NOMO-1 treated with DMSO at 0.1 percent for 48 hours (cell line): ENCODE measurements at regions not wholly inside any gene's neighbourhood (a gene's known extent, or its start where the extent isn't known, plus 50 kb on each side); places are given as distances from the start of the nearest gene placed in this dataset.
"Not testable (repeated sequence)": the region's sequence is repeated elsewhere in the genome, so short reads cannot be mapped to it uniquely, and the experiment has no call there.

Source experiments
- DNase-seq: peaks from one replicate; lab custom pipeline; 2025; ENCODE audit not compliant: unreplicated experiment; lab: John Stamatoyannopoulos, UW

DNA sequence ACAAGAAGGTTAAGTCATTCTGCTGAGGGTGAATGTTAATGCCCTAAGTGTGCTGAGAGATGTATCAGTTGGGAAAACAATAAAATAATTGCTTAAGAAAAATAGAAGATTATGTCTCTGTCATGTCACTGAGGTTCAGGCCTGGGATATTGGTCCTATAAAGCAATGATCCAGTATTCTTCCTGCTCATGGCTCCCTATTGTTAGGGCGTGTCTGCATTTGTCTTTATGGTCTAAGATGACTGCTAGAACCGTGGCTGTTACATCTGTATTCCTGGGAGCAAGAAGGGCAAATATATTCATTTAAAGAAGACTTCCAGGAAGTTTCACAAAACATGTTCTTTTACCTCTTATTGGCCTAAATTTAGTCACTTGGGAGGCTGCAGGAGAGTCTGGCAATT lies 125.0 kb downstream of the KCNE4 start:
- no peak for DNase-seq

DNA sequence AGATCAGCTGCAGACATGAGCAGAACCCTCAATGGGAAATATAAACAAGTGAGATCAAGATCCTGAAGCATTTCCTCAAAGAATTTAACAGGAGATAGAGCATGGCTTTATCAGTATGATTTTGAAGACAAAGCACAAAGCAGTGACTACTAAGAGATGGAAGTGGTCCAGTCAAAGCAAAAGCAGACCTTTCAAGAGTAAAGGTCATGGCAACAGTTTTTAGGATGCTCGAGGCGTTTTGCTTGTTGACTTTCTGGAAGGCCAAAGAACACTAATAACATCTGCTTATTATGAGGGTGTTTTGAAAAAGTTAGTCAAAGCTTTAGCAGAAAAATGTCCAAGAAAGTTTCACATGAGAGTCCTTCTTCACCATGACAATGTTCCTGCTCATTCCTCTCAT lies 128.5 kb downstream of the KCNE4 start:
- no peak for DNase-seq

DNA sequence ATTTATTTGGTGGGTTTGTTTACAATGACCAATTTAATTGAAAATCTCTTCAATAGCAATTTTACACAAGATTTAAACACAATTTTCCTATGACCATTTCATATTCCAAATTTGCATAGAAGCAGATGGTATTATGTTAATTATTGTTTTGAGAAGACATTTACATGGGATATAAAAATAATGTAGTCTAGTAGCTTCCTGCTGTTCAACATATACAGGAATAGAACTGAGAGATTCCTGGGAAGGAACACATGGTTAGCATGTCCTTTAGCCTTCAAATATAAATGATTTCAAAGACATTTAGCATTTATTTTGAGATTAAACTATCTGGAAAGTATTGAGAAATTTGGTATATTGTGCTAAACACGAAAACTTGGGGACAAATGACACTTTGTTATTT lies 129.6 kb downstream of the KCNE4 start:
- no peak for DNase-seq

DNA sequence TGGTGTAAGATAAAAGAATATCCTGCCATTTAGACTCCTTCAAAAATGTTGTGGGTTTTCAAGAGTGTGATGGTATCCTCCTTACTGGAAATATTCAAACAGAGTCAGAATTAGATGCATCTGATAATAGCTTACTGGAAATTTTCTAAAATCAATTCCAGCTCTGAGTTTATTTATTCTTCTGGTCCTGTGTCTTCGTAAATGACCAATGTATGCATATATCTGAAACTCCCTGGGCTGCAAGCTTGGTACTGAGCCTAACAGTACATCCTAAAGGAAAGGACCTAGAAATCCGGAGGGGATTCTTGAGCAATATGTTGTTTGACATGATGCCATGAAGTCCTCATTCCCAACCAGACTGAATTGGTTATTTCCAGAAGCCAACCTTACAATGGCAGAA lies 130.4 kb downstream of the KCNE4 start:
- no peak for DNase-seq

DNA sequence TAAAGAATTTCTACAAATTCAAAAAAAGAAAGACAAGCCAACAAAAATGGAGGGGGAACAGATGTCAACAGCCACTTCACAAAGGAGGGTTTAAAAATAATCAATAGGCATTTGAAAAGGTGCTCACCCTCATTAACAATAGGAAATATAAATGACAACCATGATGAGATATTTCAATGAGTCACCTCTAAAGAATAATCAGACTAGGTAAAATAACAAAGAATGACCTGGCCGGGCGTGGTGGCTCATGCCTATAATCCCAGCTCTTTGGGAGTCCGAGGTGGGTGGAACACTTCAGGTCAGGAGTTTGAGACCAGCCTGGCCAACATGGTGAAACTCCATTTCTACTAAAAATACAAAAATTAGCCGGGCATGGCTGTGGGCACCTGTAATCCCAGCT lies 133.6 kb downstream of the KCNE4 start:
- DNase-seq = no peak

DNA sequence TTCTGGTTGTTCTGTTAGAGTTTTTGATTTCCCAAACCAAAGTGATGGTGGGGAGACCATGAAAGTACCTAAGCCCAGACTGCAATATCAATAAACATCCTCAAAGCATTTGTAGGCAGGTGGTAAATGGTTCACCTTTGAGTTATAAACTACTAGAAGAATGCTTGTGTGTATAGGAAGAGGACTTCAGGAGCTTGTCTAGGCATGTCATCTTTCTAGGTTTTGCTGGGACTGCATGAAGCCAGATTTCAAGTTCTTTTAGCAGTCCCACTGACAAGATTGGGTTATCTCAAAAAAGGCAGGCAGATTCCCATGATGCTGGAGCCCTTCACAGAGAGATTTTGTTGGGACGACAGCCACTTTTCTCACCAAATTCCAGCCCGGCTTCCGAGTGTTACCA lies 135.3 kb downstream of the KCNE4 start:
- no peak for DNase-seq

DNA sequence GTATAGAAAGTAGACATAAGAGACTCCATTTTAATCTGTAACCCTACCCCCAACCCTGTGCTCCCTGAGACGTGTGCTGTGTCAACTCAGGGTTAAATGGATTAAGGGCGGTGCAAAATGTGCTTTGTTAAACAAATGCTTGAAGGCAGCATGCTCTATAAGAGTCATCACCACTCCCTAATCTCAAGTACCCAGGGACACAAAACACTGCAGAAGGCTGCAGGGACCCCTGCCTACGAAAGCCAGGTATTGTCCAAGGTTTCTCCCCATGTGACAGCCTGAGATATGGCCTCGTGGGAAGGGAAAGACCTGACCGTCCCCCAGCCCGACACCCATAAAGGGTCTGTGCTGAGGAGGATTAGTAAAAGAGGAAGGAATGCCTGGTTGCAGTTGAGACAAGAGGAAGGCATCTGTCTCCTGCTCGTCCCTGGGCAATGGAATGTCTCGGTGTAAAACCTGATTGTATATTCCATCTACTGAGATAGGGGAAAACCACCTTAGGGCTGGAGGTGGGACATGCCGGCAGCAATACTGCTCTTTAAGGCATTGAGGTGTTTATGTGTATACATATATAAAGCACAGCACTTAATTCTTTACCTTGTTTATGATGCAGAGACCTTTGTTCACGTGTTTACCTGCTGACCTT lies 138.7 kb downstream of the KCNE4 start:
- not testable (repeated sequence) for DNase-seq

DNA sequence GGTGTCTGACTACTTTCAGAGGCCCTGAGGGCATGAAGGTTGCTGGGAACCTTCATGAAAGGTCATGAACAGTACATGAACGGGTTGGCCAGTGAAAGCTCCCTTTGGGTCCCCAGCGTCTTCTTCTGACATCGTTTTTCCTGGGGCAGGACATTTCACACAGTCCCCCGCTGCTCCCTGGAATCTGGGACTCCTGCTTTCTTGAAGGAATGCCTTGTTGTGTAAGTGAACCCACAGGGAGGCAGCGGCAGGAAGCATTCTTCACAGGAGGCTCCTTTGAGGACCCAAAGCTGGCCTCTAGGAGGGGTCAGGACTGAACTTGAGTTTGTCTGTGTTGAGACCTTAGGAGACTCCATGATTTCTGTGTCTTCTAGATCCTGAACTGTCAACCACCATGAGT lies 144.3 kb downstream of the KCNE4 start:
- DNase-seq = no peak

DNA sequence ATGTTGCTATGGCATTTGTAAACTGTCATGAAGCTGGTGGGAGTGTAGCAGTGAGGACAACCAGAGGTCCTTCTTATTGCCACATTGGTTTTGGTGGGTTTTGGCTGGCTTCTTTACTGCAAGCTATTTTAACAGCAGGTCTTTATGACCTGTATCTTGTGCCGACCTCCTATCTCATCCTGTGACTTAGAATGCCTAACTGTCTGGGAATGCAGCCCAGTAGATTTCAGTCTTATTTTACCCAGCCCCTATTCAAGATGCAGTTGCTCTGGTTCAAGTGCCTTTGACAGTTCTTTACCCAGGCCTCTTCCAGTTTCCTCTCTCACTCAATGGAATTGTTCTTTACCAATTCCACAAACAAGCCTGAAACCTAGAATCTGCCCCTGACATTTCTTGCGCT lies 145.1 kb downstream of the KCNE4 start:
- DNase-seq = no peak

DNA sequence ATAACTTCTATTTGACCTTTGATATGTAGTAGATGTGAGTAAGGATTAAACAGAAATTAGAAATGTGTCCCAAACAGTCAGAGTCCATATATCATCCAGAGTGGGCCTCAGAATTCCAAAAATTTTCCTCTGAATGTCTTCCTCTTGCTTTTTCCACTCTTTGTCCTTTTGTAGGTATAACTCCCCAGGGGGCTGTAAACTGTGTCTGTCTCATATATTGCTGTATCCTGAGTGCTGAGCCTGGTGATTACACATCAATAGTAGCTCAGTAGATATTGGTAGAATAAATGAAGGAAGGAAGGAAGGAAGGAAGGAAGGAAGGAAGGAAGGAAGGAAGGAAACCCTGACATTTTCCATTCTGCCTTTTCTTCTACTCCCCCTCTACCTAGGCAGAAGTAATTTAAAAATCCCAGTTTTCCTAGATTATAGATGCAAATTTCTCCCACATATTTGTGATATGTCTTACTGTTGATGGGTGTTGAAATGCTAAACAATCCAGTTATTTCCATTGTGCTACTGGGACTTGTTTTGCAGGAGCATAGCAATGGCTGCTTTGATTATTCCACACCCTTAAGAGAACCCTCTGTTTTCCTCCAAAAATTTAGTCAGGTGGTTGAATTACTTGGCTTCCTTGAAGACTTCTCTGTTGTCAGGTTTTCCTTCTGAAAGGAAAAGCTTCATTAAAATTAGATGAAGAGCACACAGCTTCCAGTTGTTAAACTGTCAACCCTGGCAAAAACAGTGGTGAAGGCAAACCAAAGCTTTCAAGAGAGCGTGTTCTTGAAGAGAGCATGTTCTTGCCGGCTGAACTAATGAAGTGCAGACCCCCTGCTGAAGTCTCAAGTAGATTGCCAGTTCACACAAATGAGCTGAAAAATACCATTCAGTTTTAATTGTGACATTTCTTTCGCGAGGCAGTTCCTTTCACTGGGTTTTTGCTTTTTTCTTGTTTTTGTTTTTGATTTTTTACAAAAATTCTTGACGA lies 147.8 kb downstream of the KCNE4 start:
- DNase-seq = no peak

DNA sequence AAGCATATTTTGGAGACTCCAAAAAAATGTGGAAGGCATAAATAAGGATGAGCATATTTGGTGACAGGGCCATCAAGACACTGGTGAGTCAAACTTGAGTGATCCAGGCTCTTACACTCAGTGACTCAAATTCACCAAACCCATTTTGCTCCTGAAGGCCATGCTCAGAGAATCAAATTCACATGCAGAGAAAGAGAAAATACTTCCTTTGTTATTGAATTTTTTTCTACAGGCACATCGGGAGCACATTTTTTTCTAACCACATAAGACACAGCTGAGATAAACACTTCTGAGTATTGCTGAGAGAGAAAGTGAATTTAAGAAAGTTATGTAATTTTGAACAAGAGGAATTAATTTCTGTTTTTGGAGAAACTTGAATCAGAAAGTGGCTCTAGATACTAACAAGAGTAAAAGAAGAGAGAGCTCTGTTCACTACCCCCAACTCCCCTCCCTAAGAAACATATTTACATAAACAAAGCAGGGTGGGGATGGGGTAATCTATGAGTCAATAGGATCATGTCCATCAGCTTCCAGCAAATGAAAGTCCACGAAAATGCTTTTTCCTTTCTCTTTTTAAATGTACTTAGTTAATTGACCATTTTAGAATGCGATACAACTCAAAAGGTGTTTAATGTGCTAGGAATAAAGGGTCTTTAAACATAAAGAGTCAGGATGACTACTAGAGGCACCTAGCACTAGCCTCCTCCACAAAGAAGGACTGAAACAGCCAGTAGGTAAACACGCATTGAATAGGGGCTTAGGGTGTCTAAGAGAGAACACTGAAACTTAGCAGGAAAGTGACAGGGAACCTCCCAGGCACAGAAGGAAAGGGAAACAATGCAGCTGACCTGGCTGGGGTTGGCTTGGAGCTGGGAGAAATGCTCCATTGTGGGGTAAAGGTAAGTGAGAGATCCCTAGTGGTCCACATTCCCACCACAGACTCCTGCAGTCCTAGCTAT lies 152.3 kb downstream of the KCNE4 start:
- DNase-seq = no peak

DNA sequence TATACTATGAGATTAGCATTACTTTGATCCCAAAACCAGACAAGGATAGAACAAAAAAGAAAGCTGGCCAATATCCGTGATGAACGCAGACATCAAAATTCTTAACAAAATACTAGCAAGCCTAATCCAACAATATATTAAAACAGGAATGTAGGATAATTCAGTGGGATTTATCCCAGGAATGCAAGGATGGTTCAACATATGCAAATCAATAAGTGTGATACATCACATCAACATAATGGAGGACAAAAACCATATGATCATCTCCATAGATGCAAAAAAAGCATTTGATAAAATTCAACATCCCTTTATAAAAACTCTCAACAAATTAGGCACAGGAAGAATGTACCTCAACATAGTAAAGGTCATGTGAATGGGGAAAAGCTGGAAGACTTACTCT lies 158.5 kb downstream of the KCNE4 start:
- DNase-seq = no peak

DNA sequence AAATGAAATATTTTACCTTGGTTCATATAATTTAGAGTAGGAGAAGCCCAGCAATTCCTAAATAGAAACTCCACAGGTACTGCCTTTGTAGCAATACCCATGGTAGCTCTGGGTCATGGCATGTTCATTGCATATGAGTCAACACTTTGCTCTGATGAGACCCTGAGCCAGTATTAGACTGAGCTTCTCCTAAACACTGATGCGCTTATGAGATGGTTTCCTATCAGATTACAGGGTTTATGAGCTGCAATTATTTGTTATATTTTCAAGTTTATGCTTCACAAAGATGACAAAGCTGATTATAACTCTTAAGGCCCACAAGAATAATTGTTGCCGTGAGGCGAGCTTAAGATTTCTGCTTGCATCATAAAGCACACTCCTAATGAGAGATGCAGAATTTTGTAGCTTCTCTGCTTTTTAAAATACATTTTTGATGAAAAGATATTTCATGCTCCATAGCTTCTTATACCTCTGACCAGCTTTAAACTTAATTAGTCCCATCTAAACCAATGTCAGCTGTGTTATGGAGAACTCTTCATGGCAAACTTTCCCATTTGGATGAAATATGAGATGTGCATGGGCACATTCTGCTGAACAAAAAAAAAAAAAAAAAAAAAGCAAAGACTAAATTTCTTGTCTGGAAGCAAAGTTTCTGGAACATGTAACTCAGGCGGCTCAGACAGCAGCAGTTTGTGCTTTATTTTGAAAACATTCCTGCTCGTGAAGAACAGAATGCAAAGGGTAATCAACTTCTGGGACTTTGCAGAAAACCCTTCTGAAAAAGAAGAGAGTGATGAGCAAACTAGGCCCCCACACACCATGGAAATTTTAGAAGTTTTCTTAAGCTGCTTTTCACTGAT lies 162.6 kb downstream of the KCNE4 start:
- DNase-seq = no peak

DNA sequence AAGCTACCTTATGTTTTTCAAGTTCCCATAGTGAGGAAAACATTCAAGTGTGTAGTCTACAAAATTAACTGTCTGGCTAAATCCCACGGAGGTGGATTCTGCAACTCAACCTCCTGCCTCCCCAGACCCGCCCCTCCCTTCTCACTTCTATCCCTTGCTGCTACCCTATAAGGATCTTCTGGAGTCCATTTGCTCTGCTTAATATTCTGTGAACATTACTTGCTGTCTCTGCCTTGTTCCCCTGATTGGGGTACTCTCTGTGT lies 163.2 kb downstream of the KCNE4 start:
- no peak for DNase-seq

DNA sequence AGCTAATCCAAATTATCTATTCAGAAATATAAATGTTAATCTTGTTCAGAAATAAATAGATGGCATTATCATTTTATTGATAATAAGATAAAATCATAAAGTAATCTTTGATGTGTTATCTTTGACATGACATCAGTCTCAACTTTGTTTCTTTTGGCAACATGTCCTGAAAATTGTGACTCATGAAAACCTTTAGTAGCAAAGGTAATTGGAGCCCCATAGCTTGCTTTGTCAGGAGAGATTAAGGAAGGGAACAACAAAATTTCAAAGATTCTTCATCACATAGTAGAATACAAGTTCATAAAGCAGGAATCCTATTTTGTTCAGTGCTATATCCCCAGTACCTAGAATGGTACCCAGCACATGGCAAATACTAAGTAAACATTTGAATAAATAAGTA lies 165.4 kb downstream of the KCNE4 start:
- no peak for DNase-seq

DNA sequence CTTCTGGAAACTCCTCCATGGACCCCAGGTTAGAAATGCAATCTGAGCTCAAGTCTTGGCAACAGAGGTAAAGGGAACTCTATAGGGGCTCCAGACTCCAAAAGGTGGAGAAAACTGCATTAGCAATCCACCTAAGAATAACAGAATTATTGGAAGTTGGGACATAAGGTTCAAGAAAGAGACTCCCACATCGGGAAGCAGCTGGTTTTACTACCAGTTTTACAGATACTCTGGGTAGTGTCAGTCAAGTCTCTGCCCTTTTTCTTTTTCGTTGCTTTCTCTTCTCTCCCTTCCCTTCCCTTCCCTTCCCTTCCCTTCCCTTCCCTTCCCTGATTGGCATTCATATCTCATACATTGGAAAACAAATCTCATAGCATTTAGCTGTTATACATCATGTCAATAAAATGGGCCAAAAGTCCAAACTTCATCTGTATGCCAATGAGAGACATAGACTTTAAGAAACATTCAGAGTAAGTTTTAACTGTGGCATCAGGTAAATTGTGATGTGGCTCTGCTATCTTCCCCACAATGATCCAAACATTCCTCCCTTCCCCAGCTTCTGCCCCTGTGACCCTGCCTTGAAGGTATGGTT lies 166.7 kb downstream of the KCNE4 start:
- no peak for DNase-seq

DNA sequence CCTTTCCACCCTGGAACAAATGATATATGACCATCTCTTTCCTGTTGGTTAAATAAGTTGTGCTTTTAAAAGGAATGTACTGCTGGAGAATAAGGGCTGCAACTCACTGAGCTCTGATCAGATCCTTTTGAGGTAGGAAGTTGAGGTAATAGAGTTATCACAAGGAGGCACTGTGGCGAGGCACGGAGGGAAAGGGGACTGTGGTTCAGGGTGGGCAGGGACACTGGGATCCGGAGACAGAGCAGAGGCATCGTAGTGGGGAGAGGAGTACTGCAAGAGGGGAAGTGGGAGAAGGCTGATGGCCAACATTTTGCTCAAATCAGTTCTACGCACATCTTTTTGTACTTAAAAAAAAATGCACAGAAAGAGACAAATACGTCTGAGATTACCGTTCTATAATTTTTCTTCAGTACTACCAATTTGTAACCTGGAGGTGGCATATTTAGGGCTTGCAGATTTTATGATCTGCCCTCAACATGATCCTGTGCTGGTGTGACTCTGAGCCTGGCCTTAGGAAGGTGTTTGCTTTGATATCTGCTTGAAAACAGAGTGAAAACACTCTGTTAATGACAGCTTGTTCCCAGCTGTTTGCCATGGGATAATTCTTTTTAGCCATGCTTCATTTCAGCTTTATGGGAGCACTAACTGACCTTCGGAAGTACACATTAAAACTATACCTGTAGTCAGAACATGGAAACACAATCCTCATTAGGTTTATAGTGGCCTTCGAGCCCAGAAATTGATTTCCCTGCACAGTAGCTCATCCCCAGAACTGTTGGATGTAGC lies 168.1 kb downstream of the KCNE4 start:
- DNase-seq = no peak

DNA sequence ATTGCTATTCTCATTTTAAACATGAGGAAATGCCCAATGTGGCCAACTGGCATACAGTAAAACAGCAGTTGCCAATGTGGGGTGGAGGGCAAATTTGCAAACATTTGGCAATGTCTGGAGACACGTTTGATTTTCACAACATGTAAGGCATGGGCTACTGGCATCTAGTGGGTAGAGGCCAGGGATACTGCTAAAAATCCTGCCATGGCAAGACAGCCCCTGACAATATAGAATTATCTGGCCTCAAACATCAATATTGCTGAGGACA lies 168.6 kb downstream of the KCNE4 start:
- DNase-seq = no peak

DNA sequence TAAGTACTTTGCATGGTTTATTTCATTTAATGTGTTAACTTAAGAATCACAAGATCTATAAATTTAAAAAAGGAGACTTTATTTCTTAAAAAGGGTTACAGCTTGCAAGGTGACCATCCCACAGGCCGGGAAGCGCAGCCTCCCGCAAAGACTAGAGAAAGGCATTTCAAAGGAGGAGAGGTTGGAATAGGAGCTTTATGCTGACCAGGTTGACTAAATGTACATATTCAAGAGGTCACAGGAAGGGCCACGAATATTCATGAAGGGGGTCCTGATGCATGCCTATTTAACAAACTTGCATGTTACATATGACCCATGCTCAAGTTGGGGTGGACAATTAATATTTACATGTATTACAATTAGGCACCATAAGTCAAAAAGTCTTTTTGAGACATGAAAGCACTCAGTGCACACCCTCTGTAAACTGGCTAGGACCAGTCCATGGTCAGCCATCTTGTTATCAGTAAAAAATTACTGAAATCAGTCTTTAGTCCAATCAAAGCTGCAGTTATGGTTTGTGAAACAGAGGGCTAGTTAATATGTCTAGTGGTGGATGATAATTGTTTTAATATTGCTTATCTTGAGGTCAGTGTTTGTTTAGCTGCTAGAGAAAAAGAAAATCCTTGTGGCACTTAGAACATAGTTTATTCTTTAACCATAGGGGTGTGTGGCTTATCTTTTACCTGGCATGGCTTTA lies 169.3 kb downstream of the KCNE4 start:
- no peak for DNase-seq
